SK-N-SH (cell line): ENCODE measurements at regions not wholly inside any gene's neighbourhood (a gene's known extent, or its start where the extent isn't known, plus 50 kb on each side); places are given as distances from the start of the nearest gene placed in this dataset.

Experiments
- CTCF ChIA-PET: fragments of 300-600, 350-600 bp; formaldehyde crosslinking; extraction: SDS; loops from one replicate; lab custom pipeline; 2021; lab: Yijun Ruan, JAX
- POLR2A ChIA-PET: fragments of 350-600 bp; sonication (Branson Sonifier 250); formaldehyde crosslinking; extraction: SDS; loops from one replicate; lab custom pipeline; 2020; ENCODE audit warnings: antibody characterized with exemption, inconsistent platforms; lab: Yijun Ruan, JAX
- DNase-seq: peaks from one replicate; pipeline ENCODE4 v3.0.0; 2012
- H2AFZ ChIP-seq: fragments of 200-600 bp; sonication (generic); 2 replicates; pipeline ENCODE4 v1.8.1; 2016; ENCODE audit warnings: antibody characterized with exemption, mild to moderate bottlenecking, low read depth
- H3F3A ChIP-seq: fragments of 200-600 bp; sonication (generic); replicated peaks from 2 replicates; pipeline ENCODE3; 2016; ENCODE audit warnings: antibody characterized with exemption, mild to moderate bottlenecking; ENCODE audit not compliant: insufficient read depth
- H3K27ac ChIP-seq, 2 experiments: fragments of 200-500 bp in 1 of 2; fragments of 200-600 bp in 1 of 2; sonication (Bioruptor generic) in 1 of 2; sonication (generic), shearing (Covaris generic) in 1 of 2; 2 replicates each; pipeline versions ENCODE4 v1.5.1 to v1.6.1; 2014 to 2016; ENCODE audit warnings: low read depth in 2 of 2, inconsistent platforms in 1 of 2, low read length in 1 of 2, mild to moderate bottlenecking in 1 of 2, mixed read lengths in 1 of 2
- H3K27me3 ChIP-seq: fragments of 200-600 bp; sonication (generic), shearing (Covaris generic); 2 replicates; pipeline ENCODE4 v1.6.1; 2016; ENCODE audit warnings: mixed run types; ENCODE audit not compliant: insufficient read depth
- H3K36me3 ChIP-seq, 2 experiments: fragments of 200-500 bp in 1 of 2; fragments of 200-600 bp in 1 of 2; sonication (Bioruptor generic) in 1 of 2; sonication (generic) in 1 of 2; replicated peaks in 1 of 2; 2 replicates each; pipeline versions ENCODE3 to v1.5.1; 2014 to 2016; ENCODE audit warnings: low read length in 1 of 2, mild to moderate bottlenecking in 1 of 2; ENCODE audit not compliant: insufficient read depth in 2 of 2, control insufficient read depth in 1 of 2
- H3K4me1 ChIP-seq, 2 experiments: fragments of 200-500 bp in 1 of 2; fragments of 200-600 bp in 1 of 2; sonication (Bioruptor generic) in 1 of 2; sonication (generic), shearing (Covaris generic) in 1 of 2; 2 replicates each; pipeline versions ENCODE4 v1.5.1 to v1.6.1; 2014 to 2016; ENCODE audit warnings: low read depth in 1 of 2, low read length in 1 of 2, mixed run types in 1 of 2; ENCODE audit not compliant: insufficient read depth in 2 of 2, control insufficient read depth in 1 of 2
- H3K4me2 ChIP-seq: fragments of 200-600 bp; sonication (generic), shearing (Covaris generic); 2 replicates; pipeline ENCODE4 v1.6.1; 2017; ENCODE audit warnings: mixed run types
- H3K4me3 ChIP-seq, 2 experiments: fragments of 200-500 bp in 1 of 2; fragments of 200-600 bp in 1 of 2; sonication (Bioruptor generic) in 1 of 2; sonication (generic), shearing (Covaris generic) in 1 of 2; 2 replicates each; pipeline versions ENCODE4 v1.5.1 to v1.8.1; 2014 to 2016; ENCODE audit warnings: low read depth in 2 of 2, inconsistent platforms in 1 of 2, low read length in 1 of 2, mild to moderate bottlenecking in 1 of 2, mixed read lengths in 1 of 2, moderate library complexity in 1 of 2
- H3K79me2 ChIP-seq: fragments of 200-600 bp; sonication (generic); 2 replicates; pipeline ENCODE4 v1.8.1; 2017; ENCODE audit warnings: mild to moderate bottlenecking; ENCODE audit not compliant: insufficient read depth
- H3K9ac ChIP-seq: fragments of 200-600 bp; sonication (generic); 2 replicates; pipeline ENCODE4 v1.6.1; 2017; ENCODE audit warnings: mixed run types
- H3K9me2 ChIP-seq: fragments of 200-600 bp; sonication (generic); 2 replicates; pipeline ENCODE4 v1.6.1; 2017; ENCODE audit warnings: mixed run types
- H3K9me3 ChIP-seq: fragments of 200-600 bp; sonication (generic); 2 replicates; pipeline ENCODE4 v1.6.1; 2017; ENCODE audit warnings: mixed run types, mild to moderate bottlenecking, moderate library complexity
- H4K20me1 ChIP-seq: fragments of 200-600 bp; sonication (generic); 2 replicates; pipeline ENCODE4 v1.6.1; 2017; ENCODE audit warnings: mild to moderate bottlenecking, mixed run types; ENCODE audit not compliant: insufficient read depth
- CHD2 ChIP-seq: fragments of 150-350 bp; IDR thresholded peaks from 2 replicates; pipeline ENCODE4 v1.6.1; 2018; ENCODE audit warnings: low read length; ENCODE audit not compliant: partially characterized antibody
- FOSL2 ChIP-seq: IDR thresholded peaks from 2 replicates; pipeline ENCODE4 v1.4.0; 2012; ENCODE audit warnings: low read depth, mild to moderate bottlenecking, moderate library complexity, borderline replicate concordance
- FOXJ3 ChIP-seq: sonication (generic); formaldehyde crosslinking; IDR thresholded peaks from 2 replicates; pipeline ENCODE4 v1.5.1; 2020; ENCODE audit warnings: mild to moderate bottlenecking, missing genetic modification reagents
- FOXM1 ChIP-seq: IDR thresholded peaks from 2 replicates; pipeline ENCODE4 v1.4.0; 2012; ENCODE audit warnings: low read depth, mild to moderate bottlenecking
- GABPA ChIP-seq: IDR thresholded peaks from 2 replicates; pipeline ENCODE4 v1.4.0; 2012; ENCODE audit warnings: low read depth, mild to moderate bottlenecking
- GATA2 ChIP-seq: sonication (generic); formaldehyde crosslinking; IDR thresholded peaks from 2 replicates; pipeline ENCODE4 v1.5.0; 2020; ENCODE audit warnings: mild to moderate bottlenecking, missing genetic modification reagents
- JUND ChIP-seq: IDR thresholded peaks from 2 replicates; pipeline ENCODE4 v1.4.0; 2012
- MEF2A ChIP-seq: IDR thresholded peaks from 2 replicates; pipeline ENCODE4 v1.4.0; 2012; ENCODE audit warnings: low read depth, borderline replicate concordance
- NRF1 ChIP-seq: IDR thresholded peaks from 2 replicates; pipeline ENCODE4 v1.6.1; 2012; ENCODE audit warnings: low read depth, mild to moderate bottlenecking, low read length
- POLR2AphosphoS5 ChIP-seq: IDR thresholded peaks from 2 replicates; pipeline ENCODE4 v1.6.1; 2012; ENCODE audit warnings: low read depth, low read length
- RCOR1 ChIP-seq: fragments of 150-350 bp; IDR thresholded peaks from 2 replicates; pipeline ENCODE4 v1.6.1; 2017; ENCODE audit warnings: antibody characterized with exemption, low read length
- RXRA ChIP-seq: IDR thresholded peaks from 2 replicates; pipeline ENCODE4 v1.4.0; 2012; ENCODE audit warnings: low read depth, mild to moderate bottlenecking, borderline replicate concordance
- SIN3A ChIP-seq: IDR thresholded peaks from 2 replicates; pipeline ENCODE4 v1.6.1; 2012; ENCODE audit warnings: low read depth, mild to moderate bottlenecking, low read length, moderate library complexity, borderline replicate concordance
- TAF1 ChIP-seq: IDR thresholded peaks from 2 replicates; pipeline ENCODE4 v1.6.1; 2012; ENCODE audit warnings: low read depth, mild to moderate bottlenecking, low read length, moderate library complexity, borderline replicate concordance
- TCF12 ChIP-seq: IDR thresholded peaks from 2 replicates; pipeline ENCODE4 v1.4.0; 2012
- TEAD4 ChIP-seq: IDR thresholded peaks from 2 replicates; pipeline ENCODE4 v1.4.0; 2012; ENCODE audit warnings: mild to moderate bottlenecking, borderline replicate concordance; ENCODE audit not compliant: insufficient read depth
- WGBS: methylation state at CpG from one replicate; pipeline ENCODE4 v1.1.6; 2017; ENCODE audit warnings: low lambda C conversion rate; 5-methylcytosine and 5-hydroxymethylcytosine counted together
- TF ChIP-seq, protein P1 (sequence below): IDR thresholded peaks from 2 replicates; pipeline ENCODE4 v1.4.0; 2012; ENCODE audit warnings: low read depth
- TF ChIP-seq, protein P2 (sequence below): IDR thresholded peaks from 2 replicates; pipeline ENCODE4; 2012
- TF ChIP-seq, protein P3 (sequence below): IDR thresholded peaks from 2 replicates; pipeline ENCODE4 v1.4.0; 2012; ENCODE audit warnings: low read depth, borderline replicate concordance
- TF ChIP-seq, protein P4 (sequence below): fragments of 150-350 bp; IDR thresholded peaks from 2 replicates; pipeline ENCODE4 v1.6.1; 2017; ENCODE audit warnings: antibody characterized with exemption, low read length, low read depth, borderline replicate concordance

DNA sequence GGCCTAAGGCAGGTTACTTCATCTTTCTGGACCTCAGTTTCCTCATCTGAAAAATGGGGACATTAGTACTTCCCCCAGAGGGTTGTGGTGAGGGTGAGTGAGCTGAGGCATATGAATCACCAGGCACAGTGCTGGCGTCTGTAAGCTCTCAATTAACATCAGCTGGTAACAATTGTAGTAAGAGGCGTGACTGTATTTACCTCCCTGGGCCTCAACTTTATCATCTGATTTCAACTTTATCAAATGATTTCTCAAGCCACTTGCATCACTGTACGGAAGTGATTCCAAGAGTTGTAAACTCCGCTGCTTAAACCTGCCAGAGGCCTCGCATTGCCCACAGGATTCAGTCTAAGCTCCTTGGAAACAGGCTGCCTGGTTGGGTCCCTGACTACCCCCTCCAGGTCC is 53.6 kb upstream of the PKDCC start:
- Histone ChIP-seq H3K79me2 (no peaks in the 10 kb centered on the region), H3K27me3 (no peaks in the 10 kb centered on the region; the same call in 1 of the 2 replicates), H3K27ac (no peak overlapping the region), H3K4me1 (peaks cover 7 to 15% of the 10 kb centered on the region in 2 experiments; a peak in 2 of 4 replicates), H3K9me2 (no peaks in the 10 kb centered on the region), H3K4me3 (no peak overlapping the region), H4K20me1 (no peaks in the 10 kb centered on the region), H3F3A (no peaks in the 10 kb centered on the region), H3K36me3 (no peaks in the 10 kb centered on the region), H2AFZ (no peak overlapping the region), H3K9ac (no peak overlapping the region), H3K4me2 (no peak overlapping the region), H3K9me3 (no peaks in the 10 kb centered on the region)
- TF ChIP-seq RCOR1, result no peak
- no peak for TF ChIP-seq GATA2 (CRISPR knock-in tag)
- TF ChIP-seq, protein P1, sequence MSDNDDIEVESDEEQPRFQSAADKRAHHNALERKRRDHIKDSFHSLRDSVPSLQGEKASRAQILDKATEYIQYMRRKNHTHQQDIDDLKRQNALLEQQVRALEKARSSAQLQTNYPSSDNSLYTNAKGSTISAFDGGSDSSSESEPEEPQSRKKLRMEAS, result no peak
- TF ChIP-seq MEF2A, result no peak
- no peak for TF ChIP-seq JUND
- TF ChIP-seq, protein P2, sequence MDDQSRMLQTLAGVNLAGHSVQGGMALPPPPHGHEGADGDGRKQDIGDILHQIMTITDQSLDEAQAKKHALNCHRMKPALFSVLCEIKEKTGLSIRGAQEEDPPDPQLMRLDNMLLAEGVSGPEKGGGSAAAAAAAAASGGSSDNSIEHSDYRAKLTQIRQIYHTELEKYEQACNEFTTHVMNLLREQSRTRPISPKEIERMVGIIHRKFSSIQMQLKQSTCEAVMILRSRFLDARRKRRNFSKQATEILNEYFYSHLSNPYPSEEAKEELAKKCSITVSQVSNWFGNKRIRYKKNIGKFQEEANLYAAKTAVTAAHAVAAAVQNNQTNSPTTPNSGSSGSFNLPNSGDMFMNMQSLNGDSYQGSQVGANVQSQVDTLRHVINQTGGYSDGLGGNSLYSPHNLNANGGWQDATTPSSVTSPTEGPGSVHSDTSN, result no peak
- TF ChIP-seq CHD2, result no peak
- no peak for TF ChIP-seq TEAD4
- TF ChIP-seq GABPA, result no peak
- TF ChIP-seq TCF12, result no peak
- CTCF ChIA-PET, result interaction anchor here (1.7 kb wide), 1 partner anchor 125 kb away, joined by 8 read pairs; no protein-coding TSS in a partner anchor
- WGBS, result 74% methylated on average over 5 of the region's 5 CpGs
- POLR2A ChIA-PET, result interaction anchor here (1.2 kb wide), 1 partner anchor 55 kb away, joined by 3 read pairs; no protein-coding TSS in a partner anchor
- DNase-seq, result no peak

DNA sequence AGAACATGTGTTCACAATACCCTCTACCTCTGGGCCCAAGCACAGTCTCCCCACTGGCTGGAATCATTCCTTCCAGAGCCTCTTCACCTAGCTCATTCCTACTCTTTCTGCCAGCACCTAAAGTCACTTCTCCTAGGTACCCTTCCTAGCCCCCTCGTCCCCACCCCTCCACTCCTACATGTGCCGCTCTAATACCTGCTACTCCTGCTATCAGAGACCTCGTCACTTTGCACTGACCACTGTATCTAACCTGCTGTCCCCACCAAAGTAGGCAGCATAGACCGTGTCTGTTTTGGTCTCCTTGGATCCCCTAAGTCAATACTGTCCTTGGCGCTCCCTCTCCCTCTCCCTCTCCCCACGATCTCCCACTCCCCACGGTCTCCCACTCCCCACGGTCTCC is 53.2 kb upstream of the PKDCC start:
- no peak overlapping the region for H3K27ac ChIP-seq
- POLR2A ChIA-PET, result no interaction called here
- H2AFZ ChIP-seq, result no peak overlapping the region
- no peak for DNase-seq
- H3K9ac ChIP-seq, result no peak overlapping the region
- H3K4me2 ChIP-seq, result no peak overlapping the region
- 59% methylated on average over 8 of the region's 8 CpGs for WGBS
- no peaks in the 10 kb centered on the region for H3K9me2 ChIP-seq
- H3F3A ChIP-seq, result no peaks in the 10 kb centered on the region
- CTCF ChIA-PET, result interaction anchor here (1.7 kb wide), 1 partner anchor 125 kb away, joined by 8 read pairs; no protein-coding TSS in a partner anchor
- H3K36me3 ChIP-seq, result no peaks in the 10 kb centered on the region
- H3K79me2 ChIP-seq, result no peaks in the 10 kb centered on the region
- H3K4me1 ChIP-seq, result peaks cover 3 to 13% of the 10 kb centered on the region in 2 experiments; a peak in 2 of 4 replicates
- H3K27me3 ChIP-seq, result no peaks in the 10 kb centered on the region
- H4K20me1 ChIP-seq, result no peaks in the 10 kb centered on the region
- TF ChIP-seq RCOR1 (no peak), MEF2A (no peak), RXRA (no peak)
- TF ChIP-seq, all 33 proteins: peak for 0
- H3K4me3 ChIP-seq, result no peak overlapping the region
- no peaks in the 10 kb centered on the region for H3K9me3 ChIP-seq

DNA sequence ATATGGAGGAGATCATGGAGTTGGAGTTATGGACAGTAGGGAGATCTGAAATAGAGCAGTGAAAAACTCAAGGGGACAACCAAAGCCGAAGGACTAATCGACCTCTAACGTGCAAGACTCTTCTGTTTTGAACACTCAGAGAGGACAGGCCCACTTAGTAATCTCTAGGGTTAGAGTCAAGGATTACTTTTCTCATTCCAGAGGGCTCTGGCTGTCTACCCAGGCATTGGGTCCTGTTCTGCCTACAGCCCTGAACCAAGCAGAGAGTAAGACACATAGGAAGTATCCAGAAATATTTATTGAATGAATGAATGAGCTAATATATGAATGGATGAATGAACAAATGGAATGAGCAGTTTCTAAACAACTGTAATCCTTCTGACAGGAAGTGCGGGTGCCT is 50.3 kb upstream of the PKDCC start:
- WGBS, result 49% methylated on average over 4 of the region's 4 CpGs
- POLR2A ChIA-PET, result no interaction called here
- H3K4me2 ChIP-seq, result no peak overlapping the region
- H3K79me2 ChIP-seq, result no peaks in the 10 kb centered on the region
- no peaks in the 10 kb centered on the region for H3K9me3 ChIP-seq
- no peak overlapping the region for H3K4me3 ChIP-seq
- H4K20me1 ChIP-seq, result no peaks in the 10 kb centered on the region
- H3K27ac ChIP-seq, result no peak overlapping the region
- no peak overlapping the region for H3K9ac ChIP-seq
- no peaks in the 10 kb centered on the region for H3K9me2 ChIP-seq
- no peaks in the 10 kb centered on the region for H3K27me3 ChIP-seq
- CTCF ChIA-PET, result interaction anchor here (1.2 to 1.5 kb wide), 2 partner anchors 11 to 47 kb away, joined by 3 read pairs; no protein-coding TSS in a partner anchor
- no peaks in the 10 kb centered on the region for H3F3A ChIP-seq
- no peak for DNase-seq
- no peak overlapping the region for H2AFZ ChIP-seq
- peaks cover 0 to 14% of the 10 kb centered on the region in 2 experiments; a peak in 1 of 4 replicates for H3K4me1 ChIP-seq
- no peaks in the 10 kb centered on the region for H3K36me3 ChIP-seq
- no peak for TF ChIP-seq TAF1
- TF ChIP-seq FOXJ3 (CRISPR knock-in tag), result no peak
- TF ChIP-seq POLR2AphosphoS5, result no peak
- TF ChIP-seq, protein P3, sequence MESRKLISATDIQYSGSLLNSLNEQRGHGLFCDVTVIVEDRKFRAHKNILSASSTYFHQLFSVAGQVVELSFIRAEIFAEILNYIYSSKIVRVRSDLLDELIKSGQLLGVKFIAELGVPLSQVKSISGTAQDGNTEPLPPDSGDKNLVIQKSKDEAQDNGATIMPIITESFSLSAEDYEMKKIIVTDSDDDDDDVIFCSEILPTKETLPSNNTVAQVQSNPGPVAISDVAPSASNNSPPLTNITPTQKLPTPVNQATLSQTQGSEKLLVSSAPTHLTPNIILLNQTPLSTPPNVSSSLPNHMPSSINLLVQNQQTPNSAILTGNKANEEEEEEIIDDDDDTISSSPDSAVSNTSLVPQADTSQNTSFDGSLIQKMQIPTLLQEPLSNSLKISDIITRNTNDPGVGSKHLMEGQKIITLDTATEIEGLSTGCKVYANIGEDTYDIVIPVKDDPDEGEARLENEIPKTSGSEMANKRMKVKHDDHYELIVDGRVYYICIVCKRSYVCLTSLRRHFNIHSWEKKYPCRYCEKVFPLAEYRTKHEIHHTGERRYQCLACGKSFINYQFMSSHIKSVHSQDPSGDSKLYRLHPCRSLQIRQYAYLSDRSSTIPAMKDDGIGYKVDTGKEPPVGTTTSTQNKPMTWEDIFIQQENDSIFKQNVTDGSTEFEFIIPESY, result no peak
- TF ChIP-seq MEF2A, result no peak
- TF ChIP-seq, protein P4, sequence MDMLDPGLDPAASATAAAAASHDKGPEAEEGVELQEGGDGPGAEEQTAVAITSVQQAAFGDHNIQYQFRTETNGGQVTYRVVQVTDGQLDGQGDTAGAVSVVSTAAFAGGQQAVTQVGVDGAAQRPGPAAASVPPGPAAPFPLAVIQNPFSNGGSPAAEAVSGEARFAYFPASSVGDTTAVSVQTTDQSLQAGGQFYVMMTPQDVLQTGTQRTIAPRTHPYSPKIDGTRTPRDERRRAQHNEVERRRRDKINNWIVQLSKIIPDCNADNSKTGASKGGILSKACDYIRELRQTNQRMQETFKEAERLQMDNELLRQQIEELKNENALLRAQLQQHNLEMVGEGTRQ, result no peak
- no peak for TF ChIP-seq NRF1
- no peak for TF ChIP-seq FOSL2
- TF ChIP-seq FOXM1, result no peak
- no peak for TF ChIP-seq SIN3A
